AG08396 (cell line): ENCODE measurements at regions not wholly inside any gene's neighbourhood (a gene's known extent, or its start where the extent isn't known, plus 50 kb on each side); places are given as distances from the start of the nearest gene placed in this dataset.

Experiments used
- DNase-seq: peaks from one replicate; pipeline ENCODE4 v3.0.0; 2012; ENCODE audit warnings: low spot score, mixed read lengths

GRCh38 chr13:64075543-64076271 is 2660.1 kb upstream of the PCDH20 start:
- DNase-seq: no peak

GRCh38 chr13:64074971-64075474 is 2659.4 kb upstream of the PCDH20 start:
- no peak for DNase-seq

GRCh38 chr13:64073203-64073602 is 2657.6 kb upstream of the PCDH20 start:
- no peak for DNase-seq

GRCh38 chr13:64071352-64071751 is 2655.7 kb upstream of the PCDH20 start:
- no peak for DNase-seq

- no peak for DNase-seq
Measured at GRCh38 chr13:64069892-64070291, 2654.2 kb upstream of the PCDH20 start.

- no peak for DNase-seq
Measured at GRCh38 chr13:64066711-64067110, 2651.1 kb upstream of the PCDH20 start.

- no peak for DNase-seq
Measured at GRCh38 chr13:64061649-64062048, 2646.0 kb upstream of the PCDH20 start.

GRCh38 chr13:64057372-64058020 is 2641.8 kb upstream of the PCDH20 start:
- DNase-seq: no peak

GRCh38 chr13:64054321-64054720 is 2638.7 kb upstream of the PCDH20 start:
- DNase-seq: no peak

GRCh38 chr13:64052521-64052920 is 2636.9 kb upstream of the PCDH20 start:
- no peak for DNase-seq

- no peak for DNase-seq
Measured at GRCh38 chr13:64051278-64051677, 2635.6 kb upstream of the PCDH20 start.

- DNase-seq: no peak
Measured at GRCh38 chr13:64041296-64041695, 2625.6 kb upstream of the PCDH20 start.

GRCh38 chr13:64033921-64034320 is 2618.3 kb upstream of the PCDH20 start:
- no peak for DNase-seq

- no peak for DNase-seq
Measured at GRCh38 chr13:64029343-64030093, 2613.9 kb upstream of the PCDH20 start.

GRCh38 chr13:64028551-64028950 is 2612.9 kb upstream of the PCDH20 start:
- no peak for DNase-seq

- no peak for DNase-seq
Measured at GRCh38 chr13:64020126-64020525, 2604.5 kb upstream of the PCDH20 start.

GRCh38 chr13:64007339-64007738 is 2591.7 kb upstream of the PCDH20 start:
- no peak for DNase-seq

- no peak for DNase-seq
Measured at GRCh38 chr13:64000321-64000720, 2584.7 kb upstream of the PCDH20 start.

- DNase-seq: no peak
Measured at GRCh38 chr13:63999614-64000305, 2584.1 kb upstream of the PCDH20 start.

- no peak for DNase-seq
Measured at GRCh38 chr13:63983366-63983765, 2567.7 kb upstream of the PCDH20 start.

GRCh38 chr13:63979951-63980350 is 2564.3 kb upstream of the PCDH20 start:
- no peak for DNase-seq

GRCh38 chr13:63972328-63972727 is 2556.7 kb upstream of the PCDH20 start:
- no peak for DNase-seq
